NB4 (cell line): ENCODE measurements at regions not wholly inside any gene's neighbourhood (a gene's known extent, or its start where the extent isn't known, plus 50 kb on each side); places are given as distances from the start of the nearest gene placed in this dataset.

Experiments
- DNase-seq: peaks from one replicate; pipeline ENCODE4 v3.0.0; 2010; ENCODE audit warnings: low read depth
- H3K4me3 ChIP-seq: one replicate; pipeline ENCODE4 v1.5.1; 2011; ENCODE audit warnings: mild to moderate bottlenecking, low read depth, low read length, moderate library complexity
- MYC ChIP-seq: IDR thresholded peaks from 2 replicates; pipeline ENCODE4 v1.6.1; 2011; ENCODE audit warnings: low read depth, low read length
- POLR2A ChIP-seq: IDR thresholded peaks from 2 replicates; pipeline ENCODE4 v1.6.1; 2011; ENCODE audit warnings: mild to moderate bottlenecking; ENCODE audit not compliant: insufficient read length; ENCODE audit errors: extremely low read depth
- TF ChIP-seq, protein P1 (sequence below): IDR thresholded peaks from one replicate; pipeline ENCODE4 v1.5.1; 2012; ENCODE audit warnings: low read depth, low read length
- TF ChIP-seq, protein P2 (sequence below): IDR thresholded peaks from 2 replicates; pipeline ENCODE4 v1.6.1; 2011; ENCODE audit warnings: low read depth, low read length

GRCh38 chr2:225293638-225294037 is 105.9 kb upstream of the NYAP2 start:
- DNase-seq, result no peak
- TF ChIP-seq POLR2A (no peak), MYC (no peak)
- TF ChIP-seq, protein P1, sequence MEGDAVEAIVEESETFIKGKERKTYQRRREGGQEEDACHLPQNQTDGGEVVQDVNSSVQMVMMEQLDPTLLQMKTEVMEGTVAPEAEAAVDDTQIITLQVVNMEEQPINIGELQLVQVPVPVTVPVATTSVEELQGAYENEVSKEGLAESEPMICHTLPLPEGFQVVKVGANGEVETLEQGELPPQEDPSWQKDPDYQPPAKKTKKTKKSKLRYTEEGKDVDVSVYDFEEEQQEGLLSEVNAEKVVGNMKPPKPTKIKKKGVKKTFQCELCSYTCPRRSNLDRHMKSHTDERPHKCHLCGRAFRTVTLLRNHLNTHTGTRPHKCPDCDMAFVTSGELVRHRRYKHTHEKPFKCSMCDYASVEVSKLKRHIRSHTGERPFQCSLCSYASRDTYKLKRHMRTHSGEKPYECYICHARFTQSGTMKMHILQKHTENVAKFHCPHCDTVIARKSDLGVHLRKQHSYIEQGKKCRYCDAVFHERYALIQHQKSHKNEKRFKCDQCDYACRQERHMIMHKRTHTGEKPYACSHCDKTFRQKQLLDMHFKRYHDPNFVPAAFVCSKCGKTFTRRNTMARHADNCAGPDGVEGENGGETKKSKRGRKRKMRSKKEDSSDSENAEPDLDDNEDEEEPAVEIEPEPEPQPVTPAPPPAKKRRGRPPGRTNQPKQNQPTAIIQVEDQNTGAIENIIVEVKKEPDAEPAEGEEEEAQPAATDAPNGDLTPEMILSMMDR, result no peak
- TF ChIP-seq, protein P2, sequence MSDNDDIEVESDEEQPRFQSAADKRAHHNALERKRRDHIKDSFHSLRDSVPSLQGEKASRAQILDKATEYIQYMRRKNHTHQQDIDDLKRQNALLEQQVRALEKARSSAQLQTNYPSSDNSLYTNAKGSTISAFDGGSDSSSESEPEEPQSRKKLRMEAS, result no peak
- H3K4me3 ChIP-seq, result no peak overlapping the region

DNA sequence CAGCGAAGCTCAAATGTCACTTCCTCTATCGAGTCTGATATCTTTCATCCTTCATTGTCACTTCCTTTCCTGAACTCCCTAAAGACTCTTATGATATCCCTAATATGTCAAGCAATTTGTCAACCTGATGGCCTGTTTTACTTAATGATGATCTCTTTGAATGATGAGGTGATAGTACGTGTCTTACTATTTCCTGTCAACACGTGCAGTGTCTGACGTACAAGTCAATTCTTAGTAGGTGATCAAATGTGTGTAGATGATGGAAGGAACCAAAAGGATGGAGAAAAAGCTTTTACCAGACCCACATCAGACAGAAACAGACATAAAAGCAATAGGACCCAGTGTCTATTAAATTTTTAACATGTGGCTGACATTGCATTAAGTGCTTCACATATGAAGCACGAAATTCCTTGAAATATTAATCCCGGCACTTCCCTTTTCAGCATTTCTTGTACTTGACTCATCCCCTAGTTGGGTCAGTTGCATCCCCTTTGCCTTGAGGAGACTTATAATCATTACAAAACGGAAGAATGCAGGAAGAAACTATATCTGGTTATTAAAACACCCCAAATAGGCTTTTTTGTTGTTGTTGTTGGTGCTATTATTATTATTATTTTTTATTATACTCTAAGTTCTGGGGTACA is 108.6 kb upstream of the NYAP2 start:
- TF ChIP-seq, protein P1, result no peak
- no peak for TF ChIP-seq POLR2A
- no peak for TF ChIP-seq MYC
- TF ChIP-seq, protein P2, result no peak
- no peak for DNase-seq
- H3K4me3 ChIP-seq, result no peak overlapping the region

DNA sequence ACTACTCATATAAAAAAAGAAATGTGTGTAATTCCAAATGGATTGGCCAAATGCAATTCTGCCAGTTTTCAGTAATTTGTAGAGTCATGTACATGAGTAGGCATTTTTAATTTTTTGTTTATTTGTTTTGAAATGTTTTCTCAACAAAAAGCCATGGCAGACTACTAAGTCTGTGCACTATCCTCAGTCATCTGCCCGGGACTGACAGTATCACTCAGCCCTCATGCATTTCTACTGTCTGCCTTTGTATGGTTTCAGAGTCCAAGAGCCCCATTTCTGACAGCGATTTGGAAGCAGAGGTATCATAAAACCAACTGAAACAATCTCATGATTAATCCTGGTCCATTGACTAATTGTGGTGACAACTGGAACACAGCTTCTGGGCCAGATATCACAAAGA is 109.9 kb upstream of the NYAP2 start:
- no peak overlapping the region for H3K4me3 ChIP-seq
- TF ChIP-seq MYC (no peak), POLR2A (no peak)
- TF ChIP-seq, protein P1, result no peak
- TF ChIP-seq, protein P2, result no peak
- no peak for DNase-seq

DNA sequence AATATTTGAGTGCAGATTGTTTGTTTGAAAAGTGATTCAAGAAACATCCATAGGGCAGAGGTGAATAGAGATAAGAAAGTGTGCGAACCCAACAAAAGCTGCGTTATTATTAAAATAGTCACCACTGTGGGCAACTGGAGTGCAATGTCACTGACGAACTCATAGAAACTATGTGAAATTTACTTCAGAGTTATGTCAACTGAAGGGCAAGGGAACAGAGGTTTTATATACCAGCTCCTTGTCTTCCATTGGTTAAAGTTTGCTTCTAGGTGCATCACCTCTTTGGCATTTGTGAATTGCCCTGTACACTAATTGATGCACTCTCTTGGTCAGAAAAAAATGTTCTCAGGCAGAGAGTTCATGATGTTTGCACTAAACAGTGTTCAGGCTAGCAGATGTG is 110.5 kb upstream of the NYAP2 start:
- DNase-seq, result no peak
- TF ChIP-seq, protein P2, result no peak
- TF ChIP-seq, protein P1, result no peak
- TF ChIP-seq MYC, result no peak
- TF ChIP-seq POLR2A, result no peak
- H3K4me3 ChIP-seq, result no peak overlapping the region

DNA sequence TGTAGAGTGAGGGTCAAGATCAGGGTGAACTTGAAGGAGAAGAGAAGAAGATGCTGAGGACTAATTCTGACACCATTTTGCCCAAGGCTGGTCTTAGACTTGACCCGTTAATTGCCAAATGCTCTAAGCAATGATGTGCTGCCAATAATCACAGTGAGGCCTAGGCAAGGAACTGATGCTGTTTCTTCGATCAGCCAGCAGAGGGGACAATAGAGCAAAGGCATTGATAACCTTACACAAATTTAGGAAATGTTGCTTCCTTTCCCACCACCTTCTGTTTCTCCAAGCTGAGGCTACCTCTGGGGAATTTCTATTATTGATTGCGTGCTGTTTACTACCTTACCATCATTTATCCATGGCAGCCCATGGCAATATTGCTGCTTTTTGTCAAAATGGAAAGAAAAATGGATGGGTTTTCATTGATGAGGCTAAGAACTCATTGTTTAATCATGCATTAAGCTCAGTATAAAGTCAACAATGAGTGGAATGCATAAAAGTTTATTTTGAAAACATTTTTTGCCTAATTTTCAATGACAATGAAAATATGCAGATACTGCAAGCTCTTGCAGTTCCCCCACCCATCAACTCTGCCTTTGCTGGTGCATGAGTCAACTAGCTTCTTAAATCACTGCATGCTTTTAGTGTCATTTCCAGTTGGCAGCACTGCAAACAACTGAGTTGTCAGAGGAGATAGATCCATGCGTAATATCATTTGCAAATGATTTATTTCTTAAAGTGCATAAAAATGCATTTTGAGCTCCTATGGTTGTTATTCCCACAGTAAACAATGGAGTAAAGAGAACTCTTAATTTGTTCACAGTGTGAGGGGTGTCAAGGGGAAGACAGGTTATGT is 116.4 kb upstream of the NYAP2 start:
- TF ChIP-seq, protein P1, result peak; percentile 77
- no peak for TF ChIP-seq POLR2A
- peak; percentile 42 for DNase-seq
- no peak overlapping the region for H3K4me3 ChIP-seq

DNA sequence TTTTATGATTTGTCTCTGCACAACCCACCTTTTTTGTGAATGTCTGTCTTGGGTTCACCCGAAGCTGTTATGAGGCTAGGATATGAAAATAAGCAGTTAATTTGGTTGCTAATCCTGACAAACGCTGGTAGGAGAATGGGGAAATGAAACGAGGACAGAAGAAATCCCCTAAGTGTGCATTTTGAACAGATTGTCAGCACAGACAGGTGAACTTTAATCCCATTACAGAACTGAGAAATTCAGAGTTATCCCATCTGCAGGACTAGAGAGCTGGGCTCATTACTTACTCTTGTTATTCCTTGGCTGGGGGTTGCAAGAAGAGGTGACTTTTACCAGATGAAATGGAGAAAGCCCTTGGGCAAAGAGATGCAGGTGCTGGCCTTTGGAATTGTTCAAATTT is 123.3 kb upstream of the NYAP2 start:
- no peak overlapping the region for H3K4me3 ChIP-seq

More for the DNA sequence above, 123.3 kb upstream of the NYAP2 start:
- DNase-seq, result no peak
- no peak for TF ChIP-seq POLR2A
